ACC112 (cell line): ENCODE measurements at regions not wholly inside any gene's neighbourhood (a gene's known extent, or its start where the extent isn't known, plus 50 kb on each side); places are given as distances from the start of the nearest gene placed in this dataset.
"Not testable (repeated sequence)": the region's sequence is repeated elsewhere in the genome, so short reads cannot be mapped to it uniquely, and the experiment has no call there.

Experiments used
- H2AFZ ChIP-seq: fragments of 200-600 bp; sonication (generic); one replicate; pipeline ENCODE4 v1.6.0; 2017; ENCODE audit warnings: antibody characterized with exemption, low read length; ENCODE audit not compliant: unreplicated experiment
- H3K27ac ChIP-seq: fragments of 200-600 bp; sonication (generic); 2 replicates; pipeline ENCODE4 v1.5.1; 2014; ENCODE audit warnings: low read depth, mild to moderate bottlenecking, antibody characterized with exemption, low read length, moderate library complexity
- H3K27me3 ChIP-seq: fragments of 200-600 bp; sonication (generic); 2 replicates; pipeline ENCODE4 v1.6.1; 2014; ENCODE audit warnings: mild to moderate bottlenecking, antibody characterized with exemption, low read length, moderate library complexity, mixed read lengths; ENCODE audit not compliant: insufficient read depth
- H3K36me3 ChIP-seq: fragments of 200-600 bp; sonication (generic); 2 replicates; pipeline ENCODE4 v1.6.1; 2016; ENCODE audit warnings: mild to moderate bottlenecking, antibody characterized with exemption, low read length, moderate library complexity, mixed read lengths; ENCODE audit not compliant: insufficient read depth
- H3K4me1 ChIP-seq: fragments of 200-600 bp; sonication (generic); one replicate; pipeline ENCODE4 v1.6.1; 2016; ENCODE audit warnings: low read length, mixed read lengths; ENCODE audit not compliant: insufficient read depth, unreplicated experiment, control insufficient read depth
- H3K4me3 ChIP-seq: fragments of 200-600 bp; sonication (generic); 2 replicates; pipeline ENCODE4 v1.5.1; 2014; ENCODE audit warnings: mild to moderate bottlenecking, low read depth, low read length
- H3K79me2 ChIP-seq: fragments of 200-600 bp; sonication (generic); one replicate; pipeline ENCODE4 v1.6.0; 2016; ENCODE audit warnings: low read length; ENCODE audit not compliant: control insufficient read depth, unreplicated experiment, insufficient read depth

- H2AFZ ChIP-seq: no peak overlapping the region
- H3K27me3 ChIP-seq: no peaks in the 10 kb centered on the region
- H3K4me1 ChIP-seq: no peaks in the 10 kb centered on the region
- no peak overlapping the region for H3K27ac ChIP-seq
- H3K79me2 ChIP-seq: no peaks in the 10 kb centered on the region
- no peak overlapping the region for H3K4me3 ChIP-seq
- no peaks in the 10 kb centered on the region for H3K36me3 ChIP-seq
Observed at GRCh38 chr18:1124495-1124894, 219.8 kb downstream of the ADCYAP1 start.

- H3K27ac ChIP-seq: no peak overlapping the region
- H2AFZ ChIP-seq: no peak overlapping the region
- no peaks in the 10 kb centered on the region for H3K79me2 ChIP-seq
- H3K4me1 ChIP-seq: no peaks in the 10 kb centered on the region
- H3K27me3 ChIP-seq: no peaks in the 10 kb centered on the region
- H3K36me3 ChIP-seq: no peaks in the 10 kb centered on the region
- no peak overlapping the region for H3K4me3 ChIP-seq
Observed at GRCh38 chr18:1133541-1133940, 228.9 kb downstream of the ADCYAP1 start.

GRCh38 chr18:1147730-1148129 is 243.1 kb downstream of the ADCYAP1 start:
- Histone ChIP-seq H3K4me3 (no peak overlapping the region), H3K27ac (no peak overlapping the region), H3K4me1 (no peaks in the 10 kb centered on the region)

GRCh38 chr18:1149709-1150108 is 245.0 kb downstream of the ADCYAP1 start:
- no peak overlapping the region for H3K4me3 ChIP-seq
- H3K27me3 ChIP-seq: no peaks in the 10 kb centered on the region
- no peaks in the 10 kb centered on the region for H3K4me1 ChIP-seq
- H3K36me3 ChIP-seq: no peaks in the 10 kb centered on the region
- H2AFZ ChIP-seq: no peak overlapping the region
- H3K27ac ChIP-seq: no peak overlapping the region
- H3K79me2 ChIP-seq: no peaks in the 10 kb centered on the region

More at GRCh38 chr18:1147730-1148129, 243.1 kb downstream of the ADCYAP1 start:
- H2AFZ ChIP-seq: no peak overlapping the region
- no peaks in the 10 kb centered on the region for H3K36me3 ChIP-seq
- no peaks in the 10 kb centered on the region for H3K79me2 ChIP-seq
- H3K27me3 ChIP-seq: no peaks in the 10 kb centered on the region

GRCh38 chr18:1150344-1150743 is 245.7 kb downstream of the ADCYAP1 start:
- Histone ChIP-seq H3K36me3 (no peaks in the 10 kb centered on the region), H3K27me3 (no peaks in the 10 kb centered on the region), H3K4me1 (no peaks in the 10 kb centered on the region), H3K4me3 (no peak overlapping the region), H3K27ac (no peak overlapping the region), H2AFZ (no peak overlapping the region), H3K79me2 (no peaks in the 10 kb centered on the region)

GRCh38 chr18:1152958-1153357 is 248.3 kb downstream of the ADCYAP1 start:
- not testable (repeated sequence) for H3K4me1 ChIP-seq, H3K27ac ChIP-seq, H3K79me2 ChIP-seq, H3K36me3 ChIP-seq, H2AFZ ChIP-seq, H3K4me3 ChIP-seq, H3K27me3 ChIP-seq

- no peaks in the 10 kb centered on the region for H3K36me3 ChIP-seq
- no peaks in the 10 kb centered on the region for H3K27me3 ChIP-seq
- no peak overlapping the region for H3K27ac ChIP-seq
- no peaks in the 10 kb centered on the region for H3K79me2 ChIP-seq
- H3K4me1 ChIP-seq: no peaks in the 10 kb centered on the region
- no peak overlapping the region for H2AFZ ChIP-seq
- H3K4me3 ChIP-seq: no peak overlapping the region
Observed at GRCh38 chr18:1173593-1173992, 268.9 kb downstream of the ADCYAP1 start.

GRCh38 chr18:1177232-1177631 is 272.6 kb downstream of the ADCYAP1 start:
- Histone ChIP-seq H3K4me1 (no peaks in the 10 kb centered on the region), H3K27ac (no peak overlapping the region), H3K27me3 (no peaks in the 10 kb centered on the region), H3K79me2 (no peaks in the 10 kb centered on the region), H3K4me3 (no peak overlapping the region), H2AFZ (no peak overlapping the region), H3K36me3 (no peaks in the 10 kb centered on the region)

- no peaks in the 10 kb centered on the region for H3K79me2 ChIP-seq
- H3K36me3 ChIP-seq: no peaks in the 10 kb centered on the region
- H2AFZ ChIP-seq: no peak overlapping the region
- H3K27me3 ChIP-seq: no peaks in the 10 kb centered on the region
- no peak overlapping the region for H3K4me3 ChIP-seq
- no peak overlapping the region for H3K27ac ChIP-seq
- H3K4me1 ChIP-seq: no peaks in the 10 kb centered on the region
Observed at GRCh38 chr18:1191341-1191740, 286.7 kb downstream of the ADCYAP1 start.

- Histone ChIP-seq H3K4me1 (no peaks in the 10 kb centered on the region), H3K4me3 (no peak overlapping the region), H3K36me3 (no peaks in the 10 kb centered on the region), H3K27ac (no peak overlapping the region), H3K79me2 (no peaks in the 10 kb centered on the region), H3K27me3 (no peaks in the 10 kb centered on the region), H2AFZ (no peak overlapping the region)
Observed at GRCh38 chr18:1213126-1213525, 308.5 kb downstream of the ADCYAP1 start.

- H3K27ac ChIP-seq: no peak overlapping the region
- H3K79me2 ChIP-seq: no peaks in the 10 kb centered on the region
- no peaks in the 10 kb centered on the region for H3K4me1 ChIP-seq
- no peak overlapping the region for H2AFZ ChIP-seq
- H3K27me3 ChIP-seq: no peaks in the 10 kb centered on the region
- H3K36me3 ChIP-seq: no peaks in the 10 kb centered on the region
- H3K4me3 ChIP-seq: no peak overlapping the region
Observed at GRCh38 chr18:1222880-1223279, 318.2 kb downstream of the ADCYAP1 start.
